Ishikawa (cell line): ENCODE measurements at regions not wholly inside any gene's neighbourhood (a gene's known extent, or its start where the extent isn't known, plus 50 kb on each side); places are given as distances from the start of the nearest gene placed in this dataset.

ENCODE experiments used
- CEBPB ChIP-seq: IDR thresholded peaks from 2 replicates; pipeline ENCODE4 v1.6.1; 2012
- CREB1 ChIP-seq: IDR thresholded peaks from 2 replicates; pipeline ENCODE4 v1.6.1; 2012; ENCODE audit warnings: low read depth
- EP300 ChIP-seq: IDR thresholded peaks from 2 replicates; pipeline ENCODE4 v1.6.1; 2012; ENCODE audit warnings: borderline replicate concordance
- FOXM1 ChIP-seq: IDR thresholded peaks from 2 replicates; pipeline ENCODE4 v1.6.1; 2012; ENCODE audit warnings: low read depth, borderline replicate concordance
- MAX ChIP-seq: IDR thresholded peaks from 2 replicates; pipeline ENCODE4 v1.6.1; 2012
- REST ChIP-seq: IDR thresholded peaks from 2 replicates; pipeline ENCODE4 v1.6.1; 2012; ENCODE audit warnings: low read depth, mild to moderate bottlenecking
- TAF1 ChIP-seq: IDR thresholded peaks from 2 replicates; pipeline ENCODE4 v1.6.1; 2012; ENCODE audit warnings: low read depth, mild to moderate bottlenecking
- TCF12 ChIP-seq: IDR thresholded peaks from 2 replicates; pipeline ENCODE4 v1.6.1; 2012; ENCODE audit warnings: low read depth
- USF1 ChIP-seq: IDR thresholded peaks from 2 replicates; pipeline ENCODE4 v1.6.1; 2012
- YY1 ChIP-seq: IDR thresholded peaks from 2 replicates; pipeline ENCODE4 v1.6.1; 2012; ENCODE audit warnings: low read depth

- TF ChIP-seq USF1 (no peak), FOXM1 (no peak), TAF1 (no peak), REST (no peak), TCF12 (no peak), EP300 (no peak), MAX (no peak), YY1 (no peak), CREB1 (no peak), CEBPB (no peak)
These were observed 107.1 kb downstream of the TUBA3C start for GRCh38 chr13:19074519-19074918.
